ENCODE measurements at regions not wholly inside any gene's neighbourhood (a gene's known extent, or its start where the extent isn't known, plus 50 kb on each side); places are given as distances from the start of the nearest gene placed in this dataset.

DNA sequence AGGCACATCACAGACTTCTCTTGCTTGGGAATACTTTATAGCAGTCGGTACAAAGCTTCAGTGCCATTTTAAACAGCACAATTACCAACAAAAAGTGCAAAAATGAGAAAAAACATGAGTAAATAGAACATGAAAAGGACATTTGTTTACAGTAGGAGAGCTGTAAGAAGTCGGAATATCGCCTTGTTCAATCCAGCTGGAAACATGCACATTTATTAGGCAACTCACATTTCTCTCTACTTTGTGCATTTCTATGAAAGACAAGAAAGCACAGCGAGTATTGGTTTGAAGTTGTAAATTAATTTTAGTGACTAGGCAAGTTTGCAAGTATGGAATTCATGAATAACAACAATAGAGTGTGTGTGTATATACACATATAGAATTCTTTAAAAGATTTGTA lies 484.7 kb downstream of the DACH1 start:
- H3K27me3 ChIP-seq, result no peaks in the 10 kb centered on the region
- TF ChIP-seq, protein P1, sequence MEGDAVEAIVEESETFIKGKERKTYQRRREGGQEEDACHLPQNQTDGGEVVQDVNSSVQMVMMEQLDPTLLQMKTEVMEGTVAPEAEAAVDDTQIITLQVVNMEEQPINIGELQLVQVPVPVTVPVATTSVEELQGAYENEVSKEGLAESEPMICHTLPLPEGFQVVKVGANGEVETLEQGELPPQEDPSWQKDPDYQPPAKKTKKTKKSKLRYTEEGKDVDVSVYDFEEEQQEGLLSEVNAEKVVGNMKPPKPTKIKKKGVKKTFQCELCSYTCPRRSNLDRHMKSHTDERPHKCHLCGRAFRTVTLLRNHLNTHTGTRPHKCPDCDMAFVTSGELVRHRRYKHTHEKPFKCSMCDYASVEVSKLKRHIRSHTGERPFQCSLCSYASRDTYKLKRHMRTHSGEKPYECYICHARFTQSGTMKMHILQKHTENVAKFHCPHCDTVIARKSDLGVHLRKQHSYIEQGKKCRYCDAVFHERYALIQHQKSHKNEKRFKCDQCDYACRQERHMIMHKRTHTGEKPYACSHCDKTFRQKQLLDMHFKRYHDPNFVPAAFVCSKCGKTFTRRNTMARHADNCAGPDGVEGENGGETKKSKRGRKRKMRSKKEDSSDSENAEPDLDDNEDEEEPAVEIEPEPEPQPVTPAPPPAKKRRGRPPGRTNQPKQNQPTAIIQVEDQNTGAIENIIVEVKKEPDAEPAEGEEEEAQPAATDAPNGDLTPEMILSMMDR (IDR thresholded peaks at IDR 0.05), result no peak
- H3K27ac ChIP-seq, result no peak overlapping the region
- H3K4me1 ChIP-seq (ENCODE audit: control insufficient read depth in 1 of 2, insufficient read depth in 1 of 2, low read depth in 1 of 2, low read length in 1 of 2), result no peaks in the 10 kb centered on the region
- H3K4me3 ChIP-seq (ENCODE audit: low read depth in 1 of 2, low read length in 1 of 2), result no peak overlapping the region
- H3K36me3 ChIP-seq, result no peaks in the 10 kb centered on the region
- no peaks in the 10 kb centered on the region for H3K9me3 ChIP-seq

DNA sequence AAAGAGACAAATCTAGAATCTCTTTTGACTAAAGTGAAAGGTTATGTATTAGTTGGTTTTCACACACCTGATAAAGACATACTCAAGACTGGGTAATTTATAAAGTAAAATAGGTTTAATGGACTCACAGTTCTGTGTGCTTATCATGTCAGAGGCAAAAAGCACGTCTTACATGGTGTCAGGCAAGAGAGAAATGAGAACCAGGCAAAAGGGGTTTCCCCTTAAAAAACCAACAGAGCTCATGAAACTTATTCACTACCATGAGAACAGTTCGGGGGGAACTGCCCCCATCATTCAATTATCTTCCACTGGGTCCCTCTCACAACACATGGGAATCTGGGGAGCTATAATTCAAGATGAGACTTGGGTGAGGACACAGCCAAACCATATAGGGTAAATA lies 486.8 kb downstream of the DACH1 start:
- Histone ChIP-seq H3K36me3 (no peaks in the 10 kb centered on the region), H3K9me3 (no peaks in the 10 kb centered on the region), H3K27me3 (no peaks in the 10 kb centered on the region), H3K4me3 (ENCODE audit: low read depth in 1 of 2, low read length in 1 of 2) (no peak overlapping the region), H3K4me1 (ENCODE audit: control insufficient read depth in 1 of 2, insufficient read depth in 1 of 2, low read depth in 1 of 2, low read length in 1 of 2) (no peaks in the 10 kb centered on the region), H3K27ac (no peak overlapping the region)
- TF ChIP-seq, protein P1 (IDR thresholded peaks at IDR 0.05), result no peak

DNA sequence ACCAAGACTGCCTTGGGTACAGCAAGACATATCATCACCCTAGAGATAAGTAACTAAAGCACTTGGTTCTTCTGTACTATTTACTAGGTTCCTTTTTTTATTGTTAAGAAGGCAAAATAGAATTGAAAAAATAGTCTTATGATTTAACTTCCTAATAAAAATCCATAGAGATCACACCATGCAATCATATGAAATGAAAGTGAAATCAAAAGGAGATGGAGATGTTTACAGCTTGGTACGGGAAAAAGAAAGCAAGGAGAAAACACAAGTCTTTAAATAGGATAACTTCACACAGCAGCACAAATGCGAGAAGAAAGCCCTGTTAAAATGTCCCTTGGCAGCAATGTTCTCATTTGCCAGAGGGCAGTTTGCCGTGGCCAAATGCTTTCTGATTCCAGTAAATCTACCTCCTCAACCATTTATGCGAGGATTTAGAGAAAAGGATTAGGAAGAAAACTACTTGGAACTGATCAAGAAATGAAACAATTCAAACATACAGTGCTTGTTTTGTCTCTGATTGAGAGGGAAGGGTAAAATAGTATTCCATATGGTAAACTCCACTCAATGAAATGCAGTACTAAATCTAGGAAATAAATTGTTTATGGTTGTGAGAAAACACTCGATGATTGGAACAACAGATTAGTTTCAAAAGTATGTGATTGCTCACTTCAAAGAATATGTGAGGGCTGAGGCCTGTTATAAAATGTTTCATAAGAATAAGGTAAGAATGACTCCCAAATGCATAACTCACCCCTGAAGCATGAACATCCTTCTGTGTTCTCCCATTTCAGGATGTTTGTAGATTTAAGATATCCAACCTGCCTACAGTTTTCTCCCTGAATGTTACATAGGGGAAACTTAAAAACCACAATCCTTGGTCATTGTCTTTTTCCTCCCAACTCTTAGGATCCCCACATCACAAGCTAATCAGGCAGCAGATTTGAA lies 487.8 kb downstream of the DACH1 start:
- no peaks in the 10 kb centered on the region for H3K36me3 ChIP-seq
- H3K9me3 ChIP-seq, result no peaks in the 10 kb centered on the region
- H3K4me3 ChIP-seq (ENCODE audit: low read depth in 1 of 2, low read length in 1 of 2), result no peak overlapping the region
- TF ChIP-seq, protein P1 (IDR thresholded peaks at IDR 0.05), result no peak
- H3K4me1 ChIP-seq (ENCODE audit: control insufficient read depth in 1 of 2, insufficient read depth in 1 of 2, low read depth in 1 of 2, low read length in 1 of 2), result no peaks in the 10 kb centered on the region
- H3K27ac ChIP-seq, result no peak overlapping the region
- H3K27me3 ChIP-seq, result no peaks in the 10 kb centered on the region

DNA sequence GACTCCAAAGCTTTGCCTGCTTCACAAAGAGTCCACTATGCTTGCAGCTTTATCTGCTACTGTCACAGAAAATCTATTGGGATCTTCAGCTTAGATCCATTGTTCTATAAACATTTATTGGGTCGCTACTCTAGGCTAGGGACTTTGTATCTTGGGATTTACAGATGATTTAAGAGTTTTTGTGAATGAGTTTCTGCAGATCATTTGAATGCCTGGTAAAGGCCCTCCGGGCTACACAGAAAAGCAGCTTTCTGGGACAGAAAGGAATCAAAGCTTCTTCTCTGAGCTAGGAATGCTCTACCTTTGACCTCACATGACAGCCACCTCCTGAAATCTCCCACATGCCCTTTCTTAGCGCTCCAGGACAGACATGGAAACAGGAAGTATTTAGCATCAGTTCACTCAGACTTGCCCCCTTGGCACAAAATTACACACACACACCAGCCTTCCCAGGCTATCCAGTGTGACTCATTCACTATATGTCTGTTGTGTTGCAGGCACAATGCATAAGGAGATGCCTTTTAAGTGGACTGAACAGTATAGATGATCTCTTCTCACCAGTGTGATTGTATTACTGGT lies 492.4 kb downstream of the DACH1 start:
- Histone ChIP-seq H3K27me3 (no peaks in the 10 kb centered on the region), H3K4me1 (ENCODE audit: control insufficient read depth in 1 of 2, insufficient read depth in 1 of 2, low read depth in 1 of 2, low read length in 1 of 2) (no peaks in the 10 kb centered on the region), H3K36me3 (no peaks in the 10 kb centered on the region), H3K9me3 (no peaks in the 10 kb centered on the region), H3K27ac (no peak overlapping the region), H3K4me3 (ENCODE audit: low read depth in 1 of 2, low read length in 1 of 2) (no peak overlapping the region)
- TF ChIP-seq, protein P1 (IDR thresholded peaks at IDR 0.05), result no peak

DNA sequence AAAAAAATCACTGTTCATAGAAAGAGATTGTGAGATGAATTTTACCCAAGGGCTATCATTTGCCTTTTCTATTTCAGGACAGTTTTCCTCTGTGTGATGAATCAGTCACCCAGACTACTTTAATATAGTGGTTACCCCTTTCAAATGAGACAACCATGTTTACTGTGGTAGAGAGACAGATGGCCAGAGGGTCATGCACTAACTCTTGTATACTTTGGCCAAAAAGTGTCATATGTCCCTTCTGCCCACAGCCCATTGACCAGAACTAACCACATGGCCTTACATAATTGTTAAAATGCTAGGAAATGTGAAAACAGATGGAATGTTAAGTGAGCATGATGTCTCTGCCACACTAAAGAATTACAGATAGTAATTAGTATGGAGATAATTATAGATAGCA lies 498.7 kb downstream of the DACH1 start:
- H3K27me3 ChIP-seq, result no peaks in the 10 kb centered on the region
- TF ChIP-seq, protein P1 (IDR thresholded peaks at IDR 0.05), result no peak

More for the DNA sequence above, 498.7 kb downstream of the DACH1 start:
- H3K27ac ChIP-seq, result no peak overlapping the region
- H3K4me1 ChIP-seq (ENCODE audit: control insufficient read depth in 1 of 2, insufficient read depth in 1 of 2, low read depth in 1 of 2, low read length in 1 of 2), result no peaks in the 10 kb centered on the region
- no peaks in the 10 kb centered on the region for H3K9me3 ChIP-seq
- no peaks in the 10 kb centered on the region for H3K36me3 ChIP-seq
- no peak overlapping the region for H3K4me3 ChIP-seq (ENCODE audit: low read depth in 1 of 2, low read length in 1 of 2)
